Neural cell (in vitro differentiated cells): ENCODE measurements at regions not wholly inside any gene's neighbourhood (a gene's known extent, or its start where the extent isn't known, plus 50 kb on each side); places are given as distances from the start of the nearest gene placed in this dataset.

Experiments
- POLR2AphosphoS5 ChIP-seq: IDR thresholded peaks from 2 replicates; pipeline ENCODE4 v1.6.1; 2012
- RAD21 ChIP-seq: fragments of 450-650 bp; conservative IDR thresholded peaks from 2 replicates; pipeline ENCODE4 v1.6.1; 2014; ENCODE audit warnings: antibody characterized with exemption, mild to moderate bottlenecking, moderate library complexity
- TAF1 ChIP-seq: IDR thresholded peaks from 2 replicates; pipeline ENCODE4 v1.6.1; 2012; ENCODE audit warnings: low read depth
- TF ChIP-seq, protein P1 (sequence below): fragments of 450-650 bp; IDR thresholded peaks from 2 replicates; pipeline ENCODE4 v1.5.1; 2014; ENCODE audit warnings: antibody characterized with exemption, mild to moderate bottlenecking, moderate library complexity; ENCODE audit not compliant: poor library complexity, severe bottlenecking
- TF ChIP-seq, protein P2 (sequence below): IDR thresholded peaks from 2 replicates; pipeline ENCODE4 v1.6.1; 2012; ENCODE audit warnings: borderline replicate concordance

DNA sequence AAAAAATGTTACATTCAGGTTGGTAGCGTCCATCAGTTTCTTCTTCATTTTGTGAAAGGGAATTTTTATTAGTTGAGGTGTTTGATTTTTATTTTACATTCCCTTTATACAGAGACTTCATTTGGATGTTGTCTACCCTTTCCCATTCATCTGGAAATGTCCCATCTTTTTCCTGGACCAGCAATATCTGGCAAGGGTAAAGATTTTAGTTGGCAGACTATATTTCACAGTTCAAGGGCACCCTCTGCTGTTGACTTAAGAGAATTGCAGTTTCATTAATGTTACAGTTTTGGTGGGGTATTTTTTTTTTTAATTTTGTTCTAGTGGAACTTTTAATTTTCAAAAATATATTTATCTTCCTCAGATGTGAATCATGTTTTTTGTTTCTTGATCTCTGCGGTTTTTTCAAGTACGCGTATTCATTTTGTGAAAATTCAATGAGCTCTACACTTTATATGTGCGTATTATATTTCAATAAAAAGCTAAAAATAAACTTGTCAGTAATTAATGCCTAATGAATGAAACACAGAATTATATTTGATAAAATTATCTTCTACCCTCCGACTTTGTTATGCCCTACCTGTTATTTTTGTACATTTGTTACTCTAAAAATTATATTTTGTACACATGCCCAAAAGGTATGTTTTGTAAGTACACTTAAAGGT lies 97.9 kb upstream of the KLF14 start:
- TF ChIP-seq, protein P1, sequence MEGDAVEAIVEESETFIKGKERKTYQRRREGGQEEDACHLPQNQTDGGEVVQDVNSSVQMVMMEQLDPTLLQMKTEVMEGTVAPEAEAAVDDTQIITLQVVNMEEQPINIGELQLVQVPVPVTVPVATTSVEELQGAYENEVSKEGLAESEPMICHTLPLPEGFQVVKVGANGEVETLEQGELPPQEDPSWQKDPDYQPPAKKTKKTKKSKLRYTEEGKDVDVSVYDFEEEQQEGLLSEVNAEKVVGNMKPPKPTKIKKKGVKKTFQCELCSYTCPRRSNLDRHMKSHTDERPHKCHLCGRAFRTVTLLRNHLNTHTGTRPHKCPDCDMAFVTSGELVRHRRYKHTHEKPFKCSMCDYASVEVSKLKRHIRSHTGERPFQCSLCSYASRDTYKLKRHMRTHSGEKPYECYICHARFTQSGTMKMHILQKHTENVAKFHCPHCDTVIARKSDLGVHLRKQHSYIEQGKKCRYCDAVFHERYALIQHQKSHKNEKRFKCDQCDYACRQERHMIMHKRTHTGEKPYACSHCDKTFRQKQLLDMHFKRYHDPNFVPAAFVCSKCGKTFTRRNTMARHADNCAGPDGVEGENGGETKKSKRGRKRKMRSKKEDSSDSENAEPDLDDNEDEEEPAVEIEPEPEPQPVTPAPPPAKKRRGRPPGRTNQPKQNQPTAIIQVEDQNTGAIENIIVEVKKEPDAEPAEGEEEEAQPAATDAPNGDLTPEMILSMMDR = peak; percentile 83
- TF ChIP-seq POLR2AphosphoS5 (no peak), RAD21 (peak; percentile 89), TAF1 (no peak)
- TF ChIP-seq, protein P2, sequence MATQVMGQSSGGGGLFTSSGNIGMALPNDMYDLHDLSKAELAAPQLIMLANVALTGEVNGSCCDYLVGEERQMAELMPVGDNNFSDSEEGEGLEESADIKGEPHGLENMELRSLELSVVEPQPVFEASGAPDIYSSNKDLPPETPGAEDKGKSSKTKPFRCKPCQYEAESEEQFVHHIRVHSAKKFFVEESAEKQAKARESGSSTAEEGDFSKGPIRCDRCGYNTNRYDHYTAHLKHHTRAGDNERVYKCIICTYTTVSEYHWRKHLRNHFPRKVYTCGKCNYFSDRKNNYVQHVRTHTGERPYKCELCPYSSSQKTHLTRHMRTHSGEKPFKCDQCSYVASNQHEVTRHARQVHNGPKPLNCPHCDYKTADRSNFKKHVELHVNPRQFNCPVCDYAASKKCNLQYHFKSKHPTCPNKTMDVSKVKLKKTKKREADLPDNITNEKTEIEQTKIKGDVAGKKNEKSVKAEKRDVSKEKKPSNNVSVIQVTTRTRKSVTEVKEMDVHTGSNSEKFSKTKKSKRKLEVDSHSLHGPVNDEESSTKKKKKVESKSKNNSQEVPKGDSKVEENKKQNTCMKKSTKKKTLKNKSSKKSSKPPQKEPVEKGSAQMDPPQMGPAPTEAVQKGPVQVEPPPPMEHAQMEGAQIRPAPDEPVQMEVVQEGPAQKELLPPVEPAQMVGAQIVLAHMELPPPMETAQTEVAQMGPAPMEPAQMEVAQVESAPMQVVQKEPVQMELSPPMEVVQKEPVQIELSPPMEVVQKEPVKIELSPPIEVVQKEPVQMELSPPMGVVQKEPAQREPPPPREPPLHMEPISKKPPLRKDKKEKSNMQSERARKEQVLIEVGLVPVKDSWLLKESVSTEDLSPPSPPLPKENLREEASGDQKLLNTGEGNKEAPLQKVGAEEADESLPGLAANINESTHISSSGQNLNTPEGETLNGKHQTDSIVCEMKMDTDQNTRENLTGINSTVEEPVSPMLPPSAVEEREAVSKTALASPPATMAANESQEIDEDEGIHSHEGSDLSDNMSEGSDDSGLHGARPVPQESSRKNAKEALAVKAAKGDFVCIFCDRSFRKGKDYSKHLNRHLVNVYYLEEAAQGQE = no peak
